A673 (cell line): ENCODE measurements at regions not wholly inside any gene's neighbourhood (a gene's known extent, or its start where the extent isn't known, plus 50 kb on each side); places are given as distances from the start of the nearest gene placed in this dataset.

Source experiments
- BruUV-seq: library from RNA; stranded (reverse); fragments of 400-500 nt; replicated peaks from 2 replicates; lab custom pipeline; 2021; lab: Mats Ljungman, UMichigan
- CTCF ChIA-PET: fragments of 300-600 bp; sonication (Branson Sonifier 250); formaldehyde crosslinking; loops from one replicate; lab custom pipeline; 2022; ENCODE audit warnings: antibody characterized with exemption; lab: Charles Lee
- POLR2A ChIA-PET: fragments of 300-600 bp; sonication (Branson Sonifier 250); formaldehyde crosslinking; loops from one replicate; lab custom pipeline; 2022; ENCODE audit warnings: antibody characterized with exemption; ENCODE audit not compliant: low non-redundant PET; lab: Charles Lee
- DNase-seq: peaks from one replicate; pipeline ENCODE4 v3.0.0-alpha.2; 2015; ENCODE audit warnings: low spot score
- H3K27ac ChIP-seq: fragments of 200-600 bp; sonication (generic); 2 replicates; pipeline ENCODE4 v1.5.1; 2016; ENCODE audit warnings: mixed run types, low read depth, mild to moderate bottlenecking, mixed read lengths, antibody characterized with exemption, low read length; ENCODE audit not compliant: poor library complexity, severe bottlenecking
- H3K27me3 ChIP-seq: fragments of 200-600 bp; sonication (generic); replicated peaks from 2 replicates; pipeline ENCODE4 v1.6.1; 2017; ENCODE audit warnings: mixed run types, low read depth, mild to moderate bottlenecking, mixed read lengths, antibody characterized with exemption, low read length; ENCODE audit not compliant: insufficient read depth, poor library complexity
- H3K36me3 ChIP-seq: fragments of 200-600 bp; sonication (generic); 2 replicates; pipeline ENCODE4 v1.6.1; 2016; ENCODE audit warnings: mixed run types, mild to moderate bottlenecking, mixed read lengths, antibody characterized with exemption, low read length; ENCODE audit not compliant: insufficient read depth, poor library complexity, severe bottlenecking
- H3K4me1 ChIP-seq: fragments of 200-600 bp; sonication (generic); 2 replicates; pipeline ENCODE4 v1.6.1; 2017; ENCODE audit warnings: mixed run types, mild to moderate bottlenecking, mixed read lengths, antibody characterized with exemption, low read length; ENCODE audit not compliant: insufficient read depth, poor library complexity, severe bottlenecking
- H3K4me3 ChIP-seq: fragments of 200-600 bp; sonication (generic); 2 replicates; pipeline ENCODE4 v1.5.1; 2016; ENCODE audit warnings: low read depth, mixed run types, mild to moderate bottlenecking, mixed read lengths, low read length; ENCODE audit not compliant: poor library complexity, severe bottlenecking
- H3K9me3 ChIP-seq: fragments of 200-600 bp; sonication (generic); 2 replicates; pipeline ENCODE4 v1.6.1; 2016; ENCODE audit warnings: mixed run types, low read depth, mild to moderate bottlenecking, mixed read lengths, antibody characterized with exemption, low read length; ENCODE audit not compliant: poor library complexity, severe bottlenecking
- CTCF ChIP-seq: fragments of 300-800, 200-600 bp; sonication (generic); conservative IDR thresholded peaks from 2 replicates; pipeline ENCODE4 v1.5.1; 2017; ENCODE audit warnings: low read depth, mild to moderate bottlenecking, antibody characterized with exemption, low read length, moderate library complexity, mixed read lengths
- EZH2 ChIP-seq: fragments of 200-600 bp; sonication (generic); IDR thresholded peaks from 2 replicates; pipeline ENCODE4 v1.6.1; 2017; ENCODE audit warnings: borderline replicate concordance, low read depth, mild to moderate bottlenecking, mixed read lengths, antibody characterized with exemption, low read length; ENCODE audit not compliant: poor library complexity, severe bottlenecking
- intact Hi-C: fragments of 100-400 bp; cut with micrococcal nuclease; formaldehyde crosslinking; loops from one replicate; pipeline ENCODE4 v1.10.0; 2022; ENCODE audit not compliant: unreplicated experiment

- intact Hi-C loops: no loop called here
- Histone ChIP-seq H3K27me3 (no peaks in the 10 kb centered on the region), H3K27ac (peak overlapping the region; percentile 43), H3K4me3 (no peak overlapping the region), H3K36me3 (no peaks in the 10 kb centered on the region), H3K4me1 (peaks cover 13% of the 10 kb centered on the region), H3K9me3 (no peaks in the 10 kb centered on the region)
- TF ChIP-seq EZH2 (no peak), CTCF (no peak)
- BruUV-seq: no TSS peak
- ChIA-PET POLR2A (no interaction called here), CTCF (no interaction called here)
- DNase-seq: no peak
These were observed 109.7 kb downstream of the B3GNT2 start for GRCh38 chr2:62305421-62306176.

- Histone ChIP-seq H3K36me3 (no peaks in the 10 kb centered on the region), H3K4me1 (peaks cover 13% of the 10 kb centered on the region), H3K4me3 (no peak overlapping the region), H3K27ac (peak overlapping the region; percentile 43), H3K27me3 (no peaks in the 10 kb centered on the region), H3K9me3 (no peaks in the 10 kb centered on the region)
- DNase-seq: peak; percentile 96
- intact Hi-C loops: no loop called here
- ChIA-PET POLR2A (interaction anchor here (0.6 kb wide), 1 partner anchor 27 kb away, joined by 19 read pairs; no protein-coding TSS in a partner anchor), CTCF (no interaction called here)
- no TSS peak for BruUV-seq
- TF ChIP-seq EZH2: no peak
- no peak for TF ChIP-seq CTCF
These were observed 108.8 kb downstream of the B3GNT2 start for GRCh38 chr2:62304429-62305417.

- TF ChIP-seq EZH2 (no peak), CTCF (no peak)
- Histone ChIP-seq H3K9me3 (no peaks in the 10 kb centered on the region), H3K4me1 (peaks cover 13% of the 10 kb centered on the region), H3K4me3 (no peak overlapping the region), H3K27ac (no peak overlapping the region), H3K36me3 (no peaks in the 10 kb centered on the region), H3K27me3 (no peaks in the 10 kb centered on the region)
- ChIA-PET CTCF (no interaction called here), POLR2A (no interaction called here)
- BruUV-seq: no TSS peak
- no peak for DNase-seq
- intact Hi-C loops: no loop called here
These were observed 107.9 kb downstream of the B3GNT2 start for GRCh38 chr2:62303788-62304187.
